Glomerular endothelial cell (primary cell): ENCODE measurements at regions not wholly inside any gene's neighbourhood (a gene's known extent, or its start where the extent isn't known, plus 50 kb on each side); places are given as distances from the start of the nearest gene placed in this dataset.

ENCODE experiments used
- DNase-seq: peaks from one replicate; pipeline ENCODE4 v3.0.0-alpha.2; 2011; ENCODE audit warnings: low read depth, low spot score; ENCODE audit errors: extremely low read depth

GRCh38 chr1:208510192-208510952 lies 266.2 kb upstream of the PLXNA2 start:
- no peak for DNase-seq

DNA sequence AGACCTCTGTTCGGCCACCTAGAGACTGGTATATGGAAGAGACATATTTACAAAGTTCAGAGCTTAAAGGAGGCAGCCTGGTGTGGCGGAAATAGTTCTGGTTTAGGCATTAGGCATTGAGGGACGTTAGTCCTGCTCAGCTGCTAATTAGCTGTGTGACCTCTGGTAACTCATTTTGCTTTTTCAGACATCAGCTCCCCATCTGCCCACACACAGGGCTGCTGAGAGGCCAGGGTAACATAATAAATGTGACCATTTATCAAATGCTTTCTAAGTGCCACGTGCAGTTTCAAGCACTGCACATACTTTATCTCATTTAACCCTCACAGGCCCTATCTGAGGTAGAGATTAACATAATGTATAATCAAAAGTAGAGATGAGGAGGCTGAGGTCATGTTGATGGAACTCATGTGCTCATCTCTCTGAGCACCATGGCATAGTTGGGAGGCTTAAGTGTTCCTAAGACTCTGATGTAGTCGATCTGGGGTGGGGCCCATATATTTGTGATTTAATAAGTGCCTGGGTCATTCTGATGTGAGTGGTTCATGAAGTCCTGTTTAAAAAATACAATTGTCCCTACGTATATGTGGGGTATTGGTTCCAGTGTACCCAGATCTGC lies 267.2 kb upstream of the PLXNA2 start:
- no peak for DNase-seq

DNA sequence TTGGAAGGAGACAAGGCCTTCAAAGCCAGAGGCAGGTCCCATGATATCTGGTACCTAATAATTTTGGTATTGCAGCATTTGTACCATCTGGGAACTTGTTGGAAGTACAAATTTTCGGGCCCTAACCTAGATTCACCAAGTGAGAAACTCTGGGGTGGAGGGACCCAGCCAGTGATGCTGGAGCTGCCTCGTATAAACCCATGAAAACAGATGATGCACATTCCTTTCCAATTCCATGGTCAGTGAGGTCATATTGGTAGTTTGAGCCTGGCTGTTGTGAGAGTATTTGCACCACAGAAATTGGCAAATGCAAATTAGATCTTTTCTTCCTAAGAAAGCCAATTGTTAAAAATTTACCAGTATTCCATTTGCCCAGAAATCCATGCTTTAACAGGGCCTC lies 269.6 kb upstream of the PLXNA2 start:
- no peak for DNase-seq

- no peak for DNase-seq
These were observed 270.9 kb upstream of the PLXNA2 start for GRCh38 chr1:208515129-208515528.

DNA sequence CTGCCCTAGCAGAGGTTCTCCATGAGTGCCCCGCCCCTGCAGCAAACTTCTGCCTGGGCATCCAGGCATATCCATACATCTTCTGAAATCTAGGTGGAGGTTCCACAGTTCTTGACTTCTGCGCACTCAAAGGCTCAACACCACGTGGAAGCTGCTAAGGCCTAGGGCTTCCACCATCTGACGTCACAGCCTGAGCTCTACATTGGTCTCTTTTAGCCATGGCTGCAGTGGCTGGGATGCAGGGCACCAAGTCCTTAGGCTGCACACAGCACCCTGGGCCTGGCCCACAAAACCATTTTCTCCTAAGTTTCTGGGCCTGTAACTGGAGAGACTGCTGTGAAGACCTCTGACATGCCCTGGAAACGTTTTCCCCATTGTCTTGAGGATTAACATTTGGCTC lies 272.6 kb upstream of the PLXNA2 start:
- no peak for DNase-seq

GRCh38 chr1:208520438-208521099 lies 276.4 kb upstream of the PLXNA2 start:
- DNase-seq = no peak

DNA sequence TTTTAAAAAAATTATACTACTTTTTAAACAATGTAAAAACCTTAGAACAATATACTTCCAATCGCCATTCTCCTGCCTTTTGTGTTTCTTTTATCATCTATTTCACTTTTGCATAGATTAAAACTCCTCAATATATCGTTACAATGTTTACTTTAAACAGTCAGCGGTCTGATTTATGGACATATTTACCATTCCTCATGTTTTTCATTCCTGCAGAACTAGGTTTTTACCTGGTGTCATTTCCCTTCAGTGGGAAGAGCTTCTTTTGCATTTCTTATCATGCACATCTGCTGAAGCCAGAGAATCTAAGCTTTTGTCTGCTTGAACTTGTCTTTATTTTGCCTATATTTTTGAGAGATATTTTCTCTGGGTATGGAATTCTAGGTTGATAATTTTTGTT lies 277.4 kb upstream of the PLXNA2 start:
- no peak for DNase-seq

DNA sequence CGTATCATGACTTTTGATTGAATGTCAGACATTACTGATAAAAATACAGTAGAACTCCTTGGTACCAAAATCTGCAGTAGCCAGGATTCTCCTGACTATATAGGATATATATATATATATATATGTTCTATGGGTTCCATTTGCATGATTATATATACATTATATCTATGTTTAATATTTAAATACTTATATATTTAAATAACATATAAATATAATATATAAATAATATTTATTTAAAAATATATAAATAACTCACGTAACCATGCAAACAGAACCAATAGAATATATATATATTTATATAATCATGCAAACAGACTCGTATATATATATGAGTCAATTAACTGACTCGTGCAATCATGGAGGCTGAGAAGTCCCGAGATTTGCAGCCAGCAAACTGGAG lies 278.8 kb upstream of the PLXNA2 start:
- no peak for DNase-seq

- DNase-seq = no peak
These were observed 280.2 kb upstream of the PLXNA2 start for GRCh38 chr1:208524376-208524775.

DNA sequence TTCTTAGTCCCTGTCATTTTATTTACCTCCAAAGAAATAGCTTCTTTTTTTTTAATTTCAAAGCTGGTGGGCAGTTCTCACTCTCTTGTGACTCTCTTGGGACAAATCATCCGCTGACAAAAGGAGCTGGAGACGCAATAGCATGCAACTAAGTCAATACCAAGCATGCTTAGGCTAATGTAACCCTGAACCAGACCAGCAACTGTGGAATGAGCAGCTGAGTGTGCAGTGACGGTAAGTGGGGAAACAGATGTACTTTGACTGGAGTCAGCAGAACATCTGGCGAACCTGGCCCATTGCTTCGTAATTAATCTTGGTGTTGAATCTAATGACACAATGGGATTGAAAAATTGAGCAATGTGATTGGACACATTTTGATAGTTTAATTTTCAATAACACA lies 280.7 kb upstream of the PLXNA2 start:
- DNase-seq = no peak

- no peak for DNase-seq
These were observed 281.2 kb upstream of the PLXNA2 start for GRCh38 chr1:208525417-208525816.

- no peak for DNase-seq
These were observed 282.5 kb upstream of the PLXNA2 start for GRCh38 chr1:208526613-208527125.

DNA sequence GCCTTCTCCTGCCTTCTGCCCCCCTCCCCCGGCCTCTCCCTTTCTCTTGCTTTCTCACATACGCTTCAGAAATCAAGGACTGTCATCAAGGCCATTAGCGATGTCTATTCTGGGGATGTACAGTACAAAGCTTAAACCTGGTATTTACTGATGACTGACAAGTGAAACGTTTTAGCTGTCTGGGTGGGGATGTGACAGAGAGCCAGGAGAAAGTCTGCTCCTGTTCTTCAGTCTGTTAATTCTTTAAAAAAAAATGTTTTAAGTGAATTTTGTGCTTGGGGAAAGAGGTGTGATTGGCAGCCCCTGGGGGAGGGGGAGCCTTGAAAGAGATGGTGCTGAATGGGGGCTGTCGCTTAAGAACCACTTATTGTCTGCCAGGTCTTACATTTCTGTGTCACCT lies 283.0 kb upstream of the PLXNA2 start:
- DNase-seq = no peak

DNA sequence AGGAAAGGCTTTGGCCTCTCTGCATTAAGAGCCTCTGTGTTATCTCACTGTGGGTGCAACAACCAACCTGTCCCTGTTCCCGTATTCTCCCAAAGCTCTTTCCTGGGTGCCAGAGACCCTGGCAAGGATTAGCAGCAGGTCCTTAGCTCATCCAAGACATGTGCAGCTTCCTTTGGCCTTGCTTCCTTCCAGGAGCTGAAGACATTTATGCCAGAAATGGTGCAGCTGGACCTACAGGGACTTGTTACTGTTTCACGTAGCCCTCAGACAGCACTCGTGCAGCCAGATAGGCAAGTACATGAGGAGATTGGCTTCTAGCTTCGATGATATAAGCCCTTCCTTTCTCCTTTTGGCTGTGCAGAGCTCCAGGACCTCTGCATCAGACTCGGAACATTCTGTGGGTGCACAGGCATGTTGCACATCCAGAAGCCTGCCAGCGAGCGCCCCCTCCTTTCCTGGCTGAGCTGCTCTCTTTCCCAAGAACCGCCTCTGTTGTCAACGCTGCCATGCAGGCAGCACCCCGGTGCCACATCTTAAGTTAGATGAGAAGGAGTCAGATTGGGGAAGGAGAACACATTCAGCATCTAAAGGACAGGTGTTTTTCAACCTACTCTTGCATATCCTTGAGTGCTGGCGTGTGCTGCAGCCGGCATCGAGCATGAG lies 284.5 kb upstream of the PLXNA2 start:
- DNase-seq = no peak

- DNase-seq = no peak
These were observed 287.0 kb upstream of the PLXNA2 start for GRCh38 chr1:208531003-208531750.

- DNase-seq = no peak
These were observed 289.8 kb upstream of the PLXNA2 start for GRCh38 chr1:208533746-208534598.

GRCh38 chr1:208534599-208534897 lies 290.4 kb upstream of the PLXNA2 start:
- DNase-seq = no peak

- DNase-seq = no peak
These were observed 290.8 kb upstream of the PLXNA2 start for GRCh38 chr1:208534979-208535378.

DNA sequence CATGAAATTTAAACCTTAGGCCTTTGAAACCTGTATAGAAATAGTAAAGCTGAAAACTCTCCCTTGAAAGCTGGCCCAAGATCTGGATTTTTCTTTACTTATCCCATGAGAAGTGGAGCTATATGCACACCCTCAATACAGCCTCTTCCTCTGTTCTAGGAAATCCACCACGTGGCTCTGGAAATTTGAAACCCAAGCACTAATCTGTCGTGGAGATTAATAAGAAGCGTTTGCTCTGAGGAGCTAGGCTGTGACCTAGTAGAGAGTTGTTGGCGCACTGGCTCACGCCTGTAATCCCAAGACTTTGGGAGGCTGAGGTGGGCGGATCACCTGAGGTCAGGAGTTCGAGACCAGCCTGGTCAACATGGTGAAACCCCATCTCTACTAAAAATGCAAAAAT lies 291.3 kb upstream of the PLXNA2 start:
- DNase-seq = no peak

DNA sequence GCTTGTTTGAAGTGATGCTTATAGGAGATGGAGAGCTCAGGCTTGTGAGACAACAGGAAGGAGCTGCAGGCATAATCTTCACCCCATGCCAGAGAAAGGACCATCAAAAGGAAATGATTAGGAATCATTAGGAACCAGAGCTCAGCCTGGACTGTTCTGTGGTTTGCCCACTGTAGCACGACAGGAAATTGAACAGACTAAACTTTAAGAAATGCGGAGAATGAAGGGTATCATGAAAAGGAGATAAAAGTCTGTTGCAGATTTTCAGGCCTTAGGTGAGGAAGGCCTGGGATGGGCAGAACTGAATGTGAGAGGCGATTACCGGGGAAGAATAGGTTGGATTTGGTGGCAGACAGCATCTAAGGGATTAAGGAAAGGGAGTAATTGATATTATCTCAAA lies 292.0 kb upstream of the PLXNA2 start:
- no peak for DNase-seq
